HS-5 (cell line): ENCODE measurements at regions not wholly inside any gene's neighbourhood (a gene's known extent, or its start where the extent isn't known, plus 50 kb on each side); places are given as distances from the start of the nearest gene placed in this dataset.
"Not testable (repeated sequence)": the region's sequence is repeated elsewhere in the genome, so short reads cannot be mapped to it uniquely, and the experiment has no call there.

Experiments used
- DNase-seq: peaks from one replicate; pipeline ENCODE4 v3.0.0-alpha.2; 2012; ENCODE audit warnings: low read depth

- no peak for DNase-seq
Measured at GRCh38 chr15:31433091-31433490, 106.5 kb downstream of the KLF13 start.

GRCh38 chr15:31433574-31433973 is 106.9 kb downstream of the KLF13 start:
- DNase-seq = no peak

DNA sequence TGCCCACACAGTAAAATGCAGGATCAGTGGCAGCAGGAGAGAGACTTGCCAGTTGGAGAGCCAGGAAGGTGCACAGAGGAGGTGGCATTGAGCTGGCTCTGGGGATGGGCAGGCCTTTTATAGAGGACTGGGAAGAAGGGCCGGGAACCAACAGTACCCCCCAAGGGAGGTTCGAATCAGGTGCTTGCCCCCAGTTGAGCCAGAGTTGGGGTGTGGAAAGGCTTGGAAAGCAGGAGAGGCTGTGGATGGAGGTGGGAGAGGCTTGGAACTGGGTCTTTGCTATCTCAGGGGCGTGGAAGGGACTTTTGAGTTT is 107.6 kb downstream of the KLF13 start:
- DNase-seq = no peak

DNA sequence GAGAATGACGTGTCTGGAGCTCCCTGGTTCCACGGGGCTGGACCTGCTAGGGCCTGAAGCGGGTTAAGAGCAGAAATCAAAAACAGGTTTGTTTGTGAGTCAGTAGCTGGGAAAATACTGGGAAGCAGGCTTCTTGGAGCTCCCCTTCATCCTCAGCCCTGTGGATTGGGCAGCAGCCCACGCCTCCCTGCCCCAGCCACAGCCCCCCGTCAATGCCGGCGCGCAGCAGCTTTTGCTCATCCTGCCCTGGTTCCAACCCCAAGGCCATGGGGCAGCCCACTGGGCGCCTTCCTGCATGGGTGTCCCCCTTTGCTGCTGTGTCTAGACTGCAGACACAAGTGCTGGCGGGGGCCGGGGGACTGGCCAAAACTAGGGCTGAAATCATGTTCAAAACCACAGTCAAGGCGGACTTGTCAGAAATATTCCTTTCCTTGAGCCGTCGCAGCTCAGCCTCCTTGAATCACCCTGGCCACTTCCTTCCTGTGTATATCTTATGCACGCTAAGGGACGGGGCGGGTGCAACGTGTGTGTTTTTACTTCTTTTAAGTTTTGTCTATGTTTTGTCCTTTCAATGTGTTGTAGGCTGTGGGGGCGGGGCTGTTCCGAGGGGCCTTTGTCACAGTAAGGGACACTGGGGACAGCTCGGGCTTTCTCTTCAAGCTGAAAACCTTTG is 108.1 kb downstream of the KLF13 start:
- no peak for DNase-seq

- DNase-seq = no peak
Measured at GRCh38 chr15:31435261-31435911, 108.8 kb downstream of the KLF13 start.

GRCh38 chr15:31435912-31436628 is 109.4 kb downstream of the KLF13 start:
- DNase-seq = no peak

GRCh38 chr15:31437686-31438085 is 111.1 kb downstream of the KLF13 start:
- no peak for DNase-seq

DNA sequence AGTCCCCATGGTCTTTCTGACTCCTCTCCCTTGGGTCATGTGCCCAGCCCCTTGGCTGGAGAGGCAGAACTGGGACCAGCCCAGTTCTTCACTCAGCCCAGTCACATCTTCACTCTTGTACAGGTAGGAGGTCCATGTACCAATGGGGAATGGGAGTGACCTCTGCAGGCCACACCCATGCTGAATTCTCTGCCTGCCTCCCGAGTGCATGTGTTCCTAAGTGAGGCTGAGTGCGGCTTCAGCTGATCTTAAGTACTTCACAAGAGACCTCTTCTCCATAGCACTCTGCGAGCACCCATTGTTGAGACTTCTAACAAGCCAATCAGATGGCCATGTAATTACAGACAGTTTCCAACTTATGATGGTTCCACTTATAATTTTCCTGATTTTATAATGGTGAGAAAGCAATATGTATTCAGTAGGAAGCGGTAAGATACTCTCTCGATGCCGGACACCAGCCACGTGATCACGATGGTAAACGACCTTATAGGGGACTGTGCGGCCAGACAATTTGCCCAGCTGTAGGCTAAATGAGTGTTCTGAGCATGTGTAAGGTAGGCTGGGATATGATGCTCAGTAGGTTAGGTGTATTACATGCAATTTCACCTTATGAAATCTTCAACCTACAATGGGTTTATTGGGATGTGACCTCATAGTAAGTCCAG is 112.1 kb downstream of the KLF13 start:
- DNase-seq = no peak

- no peak for DNase-seq
Measured at GRCh38 chr15:31439328-31439727, 112.7 kb downstream of the KLF13 start.

DNA sequence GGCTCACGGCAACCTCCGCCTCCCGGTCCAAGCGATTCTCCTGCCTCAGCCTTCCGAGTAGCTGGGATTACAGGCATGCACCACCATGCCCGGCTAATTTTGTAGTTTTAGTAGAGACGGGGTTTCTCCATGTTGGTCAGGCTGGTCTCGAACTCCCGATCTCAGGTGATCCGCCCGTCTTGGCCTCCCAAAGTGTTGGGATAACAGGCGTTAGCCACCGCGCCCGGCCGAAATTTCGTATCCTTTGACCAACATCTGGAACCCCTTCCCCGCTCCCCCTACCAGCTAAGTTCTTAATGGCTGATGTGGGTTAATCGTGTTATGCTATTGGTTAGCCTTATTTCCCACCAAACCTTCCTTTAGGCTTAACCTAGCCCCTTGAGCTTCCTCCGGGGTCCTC is 113.6 kb downstream of the KLF13 start:
- DNase-seq = not testable (repeated sequence)

GRCh38 chr15:31440754-31441311 is 114.2 kb downstream of the KLF13 start:
- DNase-seq = no peak

DNA sequence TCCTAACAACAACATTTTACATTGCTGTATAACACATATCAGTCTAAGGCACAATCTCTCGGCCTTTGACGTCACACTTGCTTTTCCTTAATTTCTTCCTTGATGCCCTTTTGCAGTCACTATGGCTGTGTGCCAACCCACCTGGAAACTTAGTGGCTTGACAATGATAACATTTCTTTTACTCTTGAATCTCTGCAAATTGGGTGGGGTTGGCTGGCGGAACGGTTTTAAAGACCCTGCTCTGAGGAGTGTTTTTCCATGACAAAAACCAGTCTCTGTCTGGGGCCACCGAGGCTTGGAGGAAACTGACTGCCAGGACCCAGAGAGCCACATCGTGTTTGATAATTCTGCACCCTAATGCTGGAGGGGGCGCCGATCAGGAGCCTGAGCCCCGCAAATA is 115.6 kb downstream of the KLF13 start:
- DNase-seq = no peak

- peak; percentile 78 for DNase-seq
Measured at GRCh38 chr15:31442699-31443111, 116.1 kb downstream of the KLF13 start.

GRCh38 chr15:31444844-31445243 is 118.2 kb downstream of the KLF13 start:
- DNase-seq = no peak

GRCh38 chr15:31446546-31446945 is 119.9 kb downstream of the KLF13 start:
- DNase-seq = no peak

GRCh38 chr15:31447931-31448634 is 121.4 kb downstream of the KLF13 start:
- no peak for DNase-seq

DNA sequence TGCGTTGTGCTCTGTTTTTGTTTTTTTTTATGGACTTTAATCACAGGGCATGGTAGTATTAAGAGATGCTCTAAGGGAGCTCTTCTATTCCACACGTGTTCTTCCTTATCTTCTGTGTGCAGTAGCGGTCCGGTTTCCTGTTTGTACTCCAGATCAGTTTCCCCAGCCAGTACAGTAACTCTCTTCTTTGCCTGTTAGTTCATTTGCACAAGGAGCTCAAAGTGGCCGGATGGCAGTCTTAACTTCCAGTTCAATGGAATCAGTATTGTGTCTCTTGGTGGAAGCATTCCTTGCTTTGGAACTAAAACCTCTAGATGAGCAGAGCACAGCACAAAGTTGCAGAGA is 122.0 kb downstream of the KLF13 start:
- DNase-seq = no peak

DNA sequence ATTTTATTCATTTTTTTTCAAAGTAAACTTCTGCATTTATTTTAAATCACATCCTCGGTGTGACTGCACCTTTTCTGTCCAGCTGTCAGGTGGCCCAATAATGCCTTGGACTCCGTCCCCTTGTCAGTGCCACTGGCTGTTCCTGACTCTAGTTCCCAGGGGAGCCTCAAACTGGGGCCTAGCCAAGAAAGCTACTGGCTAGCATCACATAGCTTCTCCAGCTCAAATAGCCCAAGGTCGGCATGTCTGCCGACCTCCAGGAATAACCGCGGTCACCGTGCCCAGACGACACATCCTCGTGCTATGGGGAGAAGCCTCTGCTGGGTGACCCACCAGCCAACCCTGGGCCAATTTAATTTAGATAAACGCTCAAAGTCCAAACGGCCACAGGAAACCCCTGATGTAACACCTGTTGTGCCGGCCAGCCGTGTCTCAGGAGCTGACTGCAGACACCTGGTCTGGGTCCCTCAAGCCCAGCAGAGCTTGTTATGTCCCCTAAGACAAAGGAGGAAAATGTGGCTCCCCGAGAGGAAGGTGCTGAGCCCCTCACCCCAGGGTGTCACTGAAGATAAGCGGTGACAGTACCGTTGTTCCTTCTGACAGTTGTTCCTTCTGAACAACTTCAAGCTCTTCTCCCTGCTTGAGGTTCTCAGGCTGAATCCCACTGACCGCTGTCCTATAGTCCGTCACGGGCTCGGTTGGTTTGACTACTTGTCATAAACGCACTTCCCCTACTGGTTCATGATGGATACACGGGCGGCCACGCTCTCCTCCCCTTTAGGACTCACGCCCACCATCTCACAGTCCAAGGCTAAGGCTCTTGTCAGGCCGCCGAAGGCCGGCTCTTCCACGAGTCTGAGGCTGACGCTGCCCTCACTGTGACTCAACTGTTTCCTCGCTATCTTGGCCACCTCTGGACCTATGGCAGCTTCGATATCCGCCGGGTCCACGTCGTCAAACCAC is 126.2 kb downstream of the KLF13 start:
- DNase-seq = no peak

DNA sequence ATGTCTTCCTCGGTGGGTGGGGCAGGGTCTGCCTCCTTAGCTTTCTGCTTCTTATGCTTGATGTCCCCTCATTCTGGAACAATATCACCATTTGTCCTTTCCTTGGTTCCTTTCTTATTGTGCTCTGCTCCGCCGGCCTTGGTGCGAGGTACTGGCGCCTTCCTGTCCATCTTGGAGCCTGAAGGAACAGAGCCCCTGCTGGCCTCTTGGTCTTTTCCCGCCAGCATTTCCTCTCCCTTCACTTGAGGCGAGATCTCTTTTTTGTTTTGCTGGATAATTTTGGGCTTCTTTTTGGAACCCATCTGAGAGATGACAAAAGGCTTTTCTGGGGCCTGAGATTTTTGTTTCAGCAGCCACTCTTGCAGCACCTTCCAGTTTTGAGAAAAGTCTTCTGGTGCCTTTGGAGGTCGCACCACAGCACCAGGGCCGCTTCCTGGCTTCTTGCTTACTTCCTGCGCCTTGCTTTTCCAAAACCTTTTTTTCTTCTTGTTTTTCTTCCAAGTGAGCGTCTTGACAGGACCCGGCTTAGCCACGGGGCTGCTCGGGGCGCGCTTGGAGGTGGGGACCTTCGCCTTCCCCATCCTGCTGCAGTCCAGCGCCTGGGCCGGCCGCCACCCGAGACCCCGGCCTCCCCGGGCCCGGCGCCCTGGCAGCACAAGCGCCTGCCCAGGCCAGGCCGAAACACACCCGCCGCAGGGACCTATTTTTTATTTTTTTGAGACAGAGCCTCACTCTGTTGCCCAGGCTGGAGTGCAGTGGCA is 127.1 kb downstream of the KLF13 start:
- DNase-seq = no peak

DNA sequence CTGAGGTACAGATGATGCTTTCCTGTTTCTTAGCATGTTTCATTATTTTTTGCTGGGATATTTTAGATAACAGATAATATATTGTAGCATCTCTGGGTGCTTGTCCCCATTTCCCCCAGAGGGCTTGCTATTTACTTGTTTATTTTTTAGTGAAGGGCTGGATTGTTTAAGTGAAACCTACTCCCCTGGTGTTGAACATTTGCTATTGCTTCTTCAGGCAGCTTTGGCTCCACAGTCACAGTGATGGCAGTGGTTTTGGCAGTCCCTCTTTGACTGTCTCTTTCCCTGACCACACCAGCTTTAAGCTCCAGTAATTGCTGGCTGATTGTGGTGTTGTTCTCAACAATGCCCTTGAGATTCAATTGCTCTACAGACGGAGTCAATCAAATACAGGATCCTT is 128.9 kb downstream of the KLF13 start:
- DNase-seq = no peak
